Hematopoietic multipotent progenitor cell treated with erythropoietin and hydrocortisone succinate and interleukin-3 and kit ligand, for 17 days (in vitro differentiated cells): ENCODE measurements at regions not wholly inside any gene's neighbourhood (a gene's known extent, or its start where the extent isn't known, plus 50 kb on each side); places are given as distances from the start of the nearest gene placed in this dataset.

Experiments
- DNase-seq: peaks from one replicate; pipeline ENCODE4 v3.0.0-alpha.2; 2015; ENCODE audit warnings: low spot score

DNA sequence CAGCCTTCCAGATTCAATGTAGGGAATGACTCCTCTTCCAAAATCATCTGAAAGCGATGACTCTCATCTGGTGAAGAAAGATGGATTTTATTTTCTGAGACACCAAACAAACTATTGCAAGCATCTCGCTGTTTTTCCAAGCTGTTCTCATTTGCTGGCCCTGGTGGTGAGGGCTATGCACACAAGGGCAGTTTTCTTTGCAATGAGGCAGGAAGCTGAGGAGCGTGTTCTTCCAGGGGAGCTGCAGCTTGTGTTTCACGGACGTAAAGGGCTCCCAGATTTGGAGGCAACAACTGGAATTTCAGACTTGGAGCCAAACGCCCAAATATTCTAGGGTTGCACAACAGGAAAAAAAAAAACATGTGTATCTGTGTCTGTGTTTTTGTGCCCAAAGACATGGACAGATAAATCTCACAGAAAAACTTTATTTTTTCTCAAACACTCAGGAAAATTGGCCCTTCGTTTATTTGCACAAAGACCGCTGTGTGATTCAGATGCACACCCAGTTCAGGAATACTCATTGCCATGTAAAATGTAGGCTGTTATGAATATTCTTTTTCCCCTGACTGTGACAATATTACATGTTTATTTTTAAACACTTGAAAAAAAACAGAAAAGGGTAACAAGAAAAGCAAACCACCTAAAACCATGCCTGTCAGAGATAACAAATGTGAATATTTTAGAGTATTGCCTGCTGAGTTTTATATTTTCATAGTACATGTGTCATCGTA is 151.3 kb downstream of the GAS1 start:
- no peak for DNase-seq

GRCh38 chr9:86795047-86795442 is 152.3 kb downstream of the GAS1 start:
- no peak for DNase-seq

GRCh38 chr9:86794391-86795046 is 152.8 kb downstream of the GAS1 start:
- DNase-seq: no peak

GRCh38 chr9:86792136-86792535 is 155.2 kb downstream of the GAS1 start:
- no peak for DNase-seq

DNA sequence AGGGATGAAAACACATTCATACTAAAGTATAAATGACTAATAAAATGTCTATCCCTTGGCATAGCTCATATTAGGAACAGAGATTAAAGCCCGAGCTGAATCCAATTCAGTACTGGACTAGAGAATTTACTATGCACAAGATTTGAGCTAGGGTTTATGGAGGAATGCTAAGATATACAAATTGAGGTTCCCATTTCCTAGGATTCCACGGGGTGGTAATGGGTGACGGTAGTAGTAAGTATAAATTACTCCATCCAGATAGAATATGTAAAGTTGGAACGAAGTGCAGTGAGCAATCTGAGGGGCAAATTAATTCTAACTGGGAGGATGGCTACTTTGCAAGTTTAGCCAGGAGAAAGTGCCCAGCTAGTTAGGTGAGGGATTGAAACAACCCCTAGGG is 156.5 kb downstream of the GAS1 start:
- no peak for DNase-seq

DNA sequence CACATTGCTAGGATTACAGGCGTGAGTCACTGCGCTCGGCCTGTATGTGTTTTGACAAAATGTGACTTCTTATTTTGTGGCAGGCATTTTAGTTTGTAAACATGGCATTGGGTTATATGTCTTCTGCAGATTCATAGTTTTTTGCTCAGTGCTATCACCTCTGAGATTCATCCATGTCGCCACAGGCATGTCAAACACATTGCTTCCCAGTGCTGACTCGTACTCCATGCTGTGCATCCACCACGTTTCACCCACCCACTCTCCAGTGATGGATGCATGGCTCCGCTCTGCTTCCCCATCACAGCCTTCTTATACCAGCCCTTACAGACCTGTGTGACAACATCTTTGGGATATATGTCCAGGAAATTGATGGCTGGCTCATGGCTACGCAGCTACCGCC is 158.8 kb downstream of the GAS1 start:
- DNase-seq: no peak

DNA sequence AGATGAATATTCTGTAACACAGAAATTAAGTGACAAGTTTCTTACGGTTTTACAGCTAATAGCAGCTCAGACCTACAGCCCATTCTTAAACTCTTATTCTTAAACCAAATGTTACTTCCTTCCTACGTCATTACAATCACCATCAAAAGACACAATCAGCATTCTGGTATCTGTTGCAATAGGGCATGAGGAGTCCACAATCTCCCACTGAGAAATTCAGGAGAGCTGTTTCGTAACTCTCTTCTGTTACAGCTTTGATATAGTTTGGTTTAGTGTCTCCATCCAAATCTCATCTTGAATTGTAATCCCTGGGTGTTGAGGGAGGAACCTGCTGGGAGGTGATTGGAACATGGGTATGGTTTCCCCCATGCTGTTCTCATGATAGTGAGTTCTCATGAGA is 163.4 kb downstream of the GAS1 start:
- DNase-seq: no peak

DNA sequence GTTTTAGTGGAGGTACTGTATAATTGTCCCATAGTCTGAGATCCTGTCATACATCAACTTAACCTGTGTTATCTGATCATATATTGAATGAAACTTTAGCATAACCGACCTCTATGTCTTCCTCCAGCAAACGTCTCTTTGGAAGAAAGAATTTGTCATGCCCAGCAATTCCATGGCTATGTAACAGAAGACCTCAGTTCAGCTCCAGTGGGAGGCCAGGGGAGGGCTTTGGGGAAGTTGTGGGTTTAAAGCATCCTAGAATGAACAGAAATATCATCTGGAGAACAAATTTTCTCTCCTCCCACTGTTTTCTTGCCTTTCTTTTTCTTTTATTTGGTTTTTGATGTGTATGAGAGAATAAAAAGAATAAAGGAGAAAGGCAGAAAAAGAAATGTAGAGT is 164.5 kb downstream of the GAS1 start:
- DNase-seq: no peak

- no peak for DNase-seq
Observed at GRCh38 chr9:86778761-86779160, 168.5 kb downstream of the GAS1 start.

DNA sequence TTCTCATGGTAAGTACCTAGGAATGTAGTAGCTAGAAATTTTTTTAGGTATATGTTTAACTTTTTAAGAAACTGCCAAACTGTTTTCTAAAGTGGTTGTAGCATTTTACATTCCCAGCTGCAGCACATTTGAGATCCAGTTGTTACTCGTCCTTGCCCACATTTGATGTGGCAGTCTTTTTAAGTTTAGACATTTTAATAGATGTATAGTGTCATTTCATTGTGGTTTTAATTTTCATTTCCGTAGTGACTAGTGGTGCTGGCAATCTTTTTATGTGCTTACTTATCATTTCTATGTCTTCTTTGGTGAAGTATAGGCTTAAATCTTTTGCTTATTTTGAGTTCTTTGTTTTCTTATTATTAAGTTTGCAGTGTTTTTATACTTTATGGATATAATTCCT is 171.6 kb downstream of the GAS1 start:
- DNase-seq: no peak

- DNase-seq: no peak
Observed at GRCh38 chr9:86774116-86774515, 173.2 kb downstream of the GAS1 start.

- no peak for DNase-seq
Observed at GRCh38 chr9:86773422-86773945, 173.8 kb downstream of the GAS1 start.

DNA sequence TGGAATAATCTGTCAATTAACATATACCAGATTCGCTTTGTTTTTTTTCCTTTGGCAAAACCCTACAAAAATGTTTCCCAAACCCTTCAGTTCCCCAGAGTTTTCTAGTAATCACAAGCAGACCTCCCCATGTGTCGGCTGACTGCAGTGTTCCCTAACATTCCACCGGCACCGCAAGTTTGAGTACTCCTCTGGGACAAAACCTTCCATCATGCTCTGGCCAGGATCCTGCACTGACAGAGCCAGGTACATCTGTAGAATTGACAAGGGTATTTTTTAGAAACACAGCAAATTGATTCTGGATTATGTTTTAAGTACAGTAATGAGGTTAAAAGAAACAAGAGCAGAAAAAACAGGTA is 174.7 kb downstream of the GAS1 start:
- DNase-seq: no peak

DNA sequence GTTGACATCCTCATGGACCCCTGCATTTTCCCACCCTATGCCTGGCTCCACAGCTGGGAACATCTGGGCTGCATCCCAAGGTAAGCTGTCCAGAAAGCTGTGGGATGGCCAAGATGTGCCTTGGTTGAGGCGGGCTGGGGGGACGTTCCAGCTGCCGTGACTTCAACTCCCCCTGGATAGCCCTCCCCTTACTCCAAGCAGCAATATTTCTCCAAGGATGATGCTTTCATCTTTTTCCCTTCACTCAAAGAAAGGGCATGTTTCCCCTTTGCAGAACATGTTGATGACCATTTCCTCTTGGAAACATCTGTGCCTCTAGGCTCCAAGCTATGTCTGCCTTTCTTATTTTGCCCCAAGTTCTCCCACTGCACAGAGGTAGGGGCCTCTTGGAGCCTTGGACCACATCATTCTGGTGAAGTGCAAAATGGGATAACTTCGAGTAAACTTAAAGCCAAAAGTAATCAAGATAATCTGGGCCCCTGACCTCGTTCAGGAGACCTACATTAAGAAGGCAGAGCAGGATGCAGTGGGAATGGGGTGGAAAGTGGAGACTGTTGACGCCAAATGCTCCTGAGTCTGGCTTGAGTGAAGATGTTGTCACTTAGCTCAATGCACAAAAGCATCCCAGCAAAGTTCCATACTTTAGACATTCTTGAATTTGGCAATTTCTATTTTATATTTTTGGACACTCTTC is 175.2 kb downstream of the GAS1 start:
- no peak for DNase-seq

DNA sequence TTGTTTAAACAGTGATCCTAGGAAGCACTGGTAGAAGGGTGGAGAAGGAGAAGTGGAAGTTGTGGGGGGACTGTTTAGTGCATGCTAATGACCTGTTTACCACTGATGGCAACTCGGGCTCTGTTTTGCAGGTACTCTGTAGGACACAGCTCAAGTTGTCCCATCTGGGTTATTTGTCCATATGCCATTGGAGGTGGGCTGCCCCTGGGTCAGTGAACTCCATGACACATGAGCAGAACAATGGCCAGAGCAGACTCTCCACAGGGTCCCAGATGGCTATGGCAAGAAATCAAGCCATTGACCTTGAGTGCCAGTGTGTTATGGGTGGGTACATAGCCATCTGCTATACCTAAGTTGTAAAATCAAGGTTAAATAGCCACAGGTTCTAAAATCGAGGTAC is 175.9 kb downstream of the GAS1 start:
- no peak for DNase-seq

DNA sequence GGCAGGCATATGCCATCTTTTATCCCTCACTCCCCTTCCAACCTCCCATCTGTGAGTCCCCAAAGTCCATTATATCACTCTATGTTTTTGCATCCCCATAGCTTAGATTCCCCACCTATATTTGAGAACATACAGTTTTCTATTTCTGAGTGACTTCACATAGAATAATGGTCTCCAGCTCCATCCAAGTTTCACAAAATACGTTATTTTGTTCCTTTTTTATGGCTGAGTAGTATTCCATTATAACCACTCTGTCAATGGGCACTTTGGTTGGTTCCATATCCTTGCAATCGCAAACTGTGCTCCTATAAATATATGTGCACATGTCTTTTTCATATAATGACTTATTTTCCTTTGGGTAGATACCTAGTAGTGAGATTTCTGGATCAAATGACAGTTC is 178.6 kb downstream of the GAS1 start:
- no peak for DNase-seq

GRCh38 chr9:86768020-86768419 is 179.3 kb downstream of the GAS1 start:
- DNase-seq: no peak

GRCh38 chr9:86767373-86767772 is 179.9 kb downstream of the GAS1 start:
- DNase-seq: no peak

- no peak for DNase-seq
Observed at GRCh38 chr9:86766912-86767311, 180.4 kb downstream of the GAS1 start.

DNA sequence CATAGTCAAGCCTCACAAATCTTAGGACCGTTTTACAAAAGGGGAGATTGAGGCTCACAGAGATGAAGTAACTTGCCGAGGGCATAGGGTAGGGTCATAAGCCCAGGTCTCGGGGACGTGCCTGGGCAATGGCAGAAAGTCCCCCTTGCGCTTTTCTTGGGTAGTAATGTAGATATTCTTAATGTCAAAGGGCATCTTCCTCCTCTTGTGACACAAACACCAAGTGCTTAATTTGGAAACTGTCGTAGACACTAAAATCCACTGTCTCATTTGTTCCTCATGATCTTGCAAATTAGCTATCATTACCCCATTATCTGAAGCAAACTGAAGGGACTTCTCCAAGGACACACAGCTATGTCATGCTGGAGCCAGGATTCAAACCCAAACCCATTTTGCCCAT is 180.8 kb downstream of the GAS1 start:
- DNase-seq: no peak

GRCh38 chr9:86765746-86766430 is 181.4 kb downstream of the GAS1 start:
- DNase-seq: no peak

GRCh38 chr9:86764671-86765343 is 182.5 kb downstream of the GAS1 start:
- DNase-seq: no peak
